ENCODE measurements at regions not wholly inside any gene's neighbourhood (a gene's known extent, or its start where the extent isn't known, plus 50 kb on each side); places are given as distances from the start of the nearest gene placed in this dataset.
"Not testable (repeated sequence)": the region's sequence is repeated elsewhere in the genome, so short reads cannot be mapped to it uniquely, and the experiment has no call there.

DNA sequence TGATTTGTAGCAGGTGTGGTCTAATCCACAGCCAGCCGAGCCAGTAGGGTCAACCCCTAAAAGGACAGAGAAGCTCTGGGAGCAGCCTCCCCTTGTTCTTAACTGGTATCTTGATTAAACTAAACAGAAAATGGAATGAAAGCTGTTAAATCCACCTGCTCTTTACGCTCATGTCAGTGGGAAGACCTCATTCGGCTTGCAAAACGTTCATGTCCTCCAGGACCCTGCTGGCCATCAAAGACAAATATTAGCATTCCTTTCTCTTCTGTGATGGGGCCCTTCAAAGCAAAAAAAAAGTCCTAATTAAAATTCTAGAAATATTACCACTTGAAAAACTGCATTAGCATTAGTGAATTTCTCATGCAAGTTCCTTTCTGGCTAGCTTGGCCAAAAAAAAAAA, 355.0 kb downstream of the ANAPC1 start:
- DNase-seq (ENCODE audit: low read depth in 2 of 2): not testable (repeated sequence)

DNA sequence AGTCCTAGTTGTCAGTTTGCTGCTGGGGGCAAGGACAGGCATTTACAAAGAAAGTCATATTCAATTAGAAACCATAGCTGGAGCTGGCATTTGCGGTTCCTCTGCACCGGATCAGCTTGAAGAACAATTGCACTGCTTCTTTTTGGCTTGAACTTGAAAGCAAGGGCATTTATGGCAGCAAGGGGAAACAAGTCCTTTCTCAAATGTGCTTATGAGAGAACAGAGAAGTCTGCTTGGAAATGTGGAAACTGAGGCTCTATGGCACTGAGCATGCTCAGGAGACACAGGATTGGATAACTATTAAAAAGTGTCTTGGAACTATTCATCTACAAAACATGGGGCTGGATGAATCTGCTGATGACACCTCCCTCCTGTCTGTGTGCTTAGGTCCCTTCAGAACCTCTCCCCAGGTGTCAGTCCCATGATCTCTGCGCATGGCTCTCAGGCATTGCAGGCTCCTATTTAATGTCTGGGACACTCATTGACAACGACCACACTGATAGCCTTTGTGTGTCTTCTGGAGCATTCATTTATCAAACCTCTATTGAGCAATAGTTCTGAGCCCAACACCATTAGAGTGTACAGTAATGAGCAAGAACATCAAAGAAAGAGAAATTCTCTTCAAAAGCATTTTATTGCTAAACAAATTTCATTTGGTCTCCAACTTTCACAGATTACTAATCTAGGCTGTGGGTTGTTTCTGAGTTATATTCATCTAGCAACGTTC, 353.6 kb downstream of the ANAPC1 start:
- DNase-seq (ENCODE audit: low read depth in 2 of 2): not testable (repeated sequence)

DNA sequence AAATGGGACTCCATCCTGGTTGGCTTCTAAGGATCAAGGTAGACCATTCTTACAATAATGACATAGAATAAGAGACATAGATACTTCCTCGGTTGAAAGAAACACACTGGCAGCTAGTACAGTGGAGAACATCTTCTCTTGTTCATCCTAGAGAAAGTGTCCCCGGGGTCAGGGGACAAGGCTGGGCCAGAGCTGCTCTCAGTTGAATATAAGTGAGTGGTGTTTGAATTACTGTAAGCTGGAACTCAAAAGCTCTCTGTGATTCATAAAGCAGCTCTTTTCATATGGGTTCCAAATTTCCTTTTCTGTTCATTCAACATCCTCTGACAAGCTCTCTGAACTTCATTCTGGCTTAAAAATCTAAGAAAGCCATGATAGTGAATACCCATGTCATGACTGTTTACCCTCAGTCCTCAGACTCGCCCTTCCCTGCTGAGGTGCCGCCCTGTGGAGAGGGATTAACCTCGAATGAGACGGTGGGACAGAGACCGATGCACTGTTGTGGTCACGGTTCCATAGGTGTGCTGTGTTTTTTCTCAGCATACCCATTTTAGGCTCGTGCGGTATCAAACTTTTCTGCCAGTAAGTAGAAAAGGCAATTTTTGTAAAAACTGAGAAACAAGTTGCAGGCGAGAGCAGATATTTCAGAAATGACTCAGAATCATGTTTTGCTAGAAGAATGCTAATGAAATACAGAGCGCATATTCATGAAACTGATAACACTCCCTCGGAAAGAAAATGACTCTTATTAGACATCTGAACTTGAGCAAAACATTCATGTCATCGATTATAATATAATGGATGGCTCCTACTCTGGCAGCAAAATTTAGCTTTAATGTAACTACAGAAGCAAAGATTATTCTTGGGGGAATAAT, 351.1 kb downstream of the ANAPC1 start:
- DNase-seq (ENCODE audit: low read depth in 2 of 2): not testable (repeated sequence)

DNA sequence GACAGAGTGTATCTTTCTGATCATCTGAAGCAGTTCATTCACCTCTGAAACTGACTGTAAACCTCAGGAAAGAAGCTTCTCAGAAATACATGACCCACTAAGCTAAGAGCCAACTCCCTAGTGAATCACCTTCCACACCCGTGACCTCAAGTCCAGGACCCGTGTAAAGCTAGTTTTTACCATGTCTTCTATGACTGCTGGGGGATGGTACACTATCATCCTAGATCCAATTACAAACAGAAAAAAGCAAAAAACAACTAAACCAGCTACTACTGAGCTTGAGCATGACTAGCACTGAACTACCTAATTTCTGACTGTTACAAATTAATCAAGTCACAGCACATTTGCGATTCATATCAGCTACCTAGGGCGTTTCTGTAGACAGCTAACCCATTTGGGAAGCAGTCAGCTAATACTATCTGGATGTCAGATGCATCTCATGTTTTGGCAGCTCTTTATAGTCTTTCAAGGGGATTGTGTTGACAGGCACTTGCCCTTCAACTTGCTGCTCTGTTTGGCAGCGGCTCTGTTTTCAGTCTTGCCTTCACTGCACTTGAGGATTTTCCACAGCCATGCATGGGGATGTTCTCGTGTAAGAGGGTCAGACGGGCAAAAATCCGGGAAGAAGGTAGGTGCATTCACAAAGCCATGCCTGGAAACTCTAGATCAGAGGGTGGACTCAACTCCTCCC, 350.3 kb downstream of the ANAPC1 start:
- not testable (repeated sequence) for DNase-seq (ENCODE audit: low read depth in 2 of 2)

DNA sequence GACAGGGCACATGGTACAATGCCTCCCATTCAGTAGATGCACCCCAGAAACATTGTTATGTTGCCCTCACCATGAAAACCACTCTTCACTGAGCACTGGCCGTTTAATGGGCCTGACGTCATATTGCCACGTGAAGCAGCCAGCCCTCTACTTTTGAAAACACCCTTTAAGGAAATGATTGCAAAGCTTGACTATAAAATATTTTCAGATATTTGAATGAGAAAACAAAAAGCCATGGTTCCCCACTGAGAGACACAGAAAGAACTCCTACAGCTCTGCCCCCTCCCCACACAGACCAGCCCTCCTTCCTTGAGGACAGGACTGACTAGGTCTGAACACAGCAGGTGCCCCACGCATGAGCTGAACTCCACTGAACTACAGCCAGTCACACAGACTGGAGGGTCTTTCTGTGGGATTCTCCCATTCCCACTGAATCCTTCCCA, 349.1 kb downstream of the ANAPC1 start:
- no peak for DNase-seq (ENCODE audit: low read depth in 2 of 2)

DNA sequence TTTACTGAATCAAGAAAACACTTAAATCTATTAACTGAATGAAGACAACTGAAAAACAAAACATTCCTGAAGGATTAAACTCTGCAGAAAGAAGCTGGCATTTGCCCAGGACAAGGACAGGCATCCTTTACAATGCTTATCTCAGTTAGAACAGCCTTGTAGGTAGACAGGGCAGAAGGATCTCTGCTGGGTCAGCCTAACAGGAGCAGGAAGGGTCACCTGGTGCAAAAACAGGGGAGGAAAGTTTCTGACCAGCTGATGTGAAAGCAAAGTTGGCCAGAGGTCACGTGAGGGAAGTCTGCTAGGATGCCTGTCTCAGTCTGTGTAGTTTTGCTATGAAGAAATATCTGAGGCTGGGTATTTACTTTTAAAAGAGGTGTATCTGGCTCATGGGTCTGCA, 348.6 kb downstream of the ANAPC1 start:
- DNase-seq (ENCODE audit: low read depth in 2 of 2): no peak

DNA sequence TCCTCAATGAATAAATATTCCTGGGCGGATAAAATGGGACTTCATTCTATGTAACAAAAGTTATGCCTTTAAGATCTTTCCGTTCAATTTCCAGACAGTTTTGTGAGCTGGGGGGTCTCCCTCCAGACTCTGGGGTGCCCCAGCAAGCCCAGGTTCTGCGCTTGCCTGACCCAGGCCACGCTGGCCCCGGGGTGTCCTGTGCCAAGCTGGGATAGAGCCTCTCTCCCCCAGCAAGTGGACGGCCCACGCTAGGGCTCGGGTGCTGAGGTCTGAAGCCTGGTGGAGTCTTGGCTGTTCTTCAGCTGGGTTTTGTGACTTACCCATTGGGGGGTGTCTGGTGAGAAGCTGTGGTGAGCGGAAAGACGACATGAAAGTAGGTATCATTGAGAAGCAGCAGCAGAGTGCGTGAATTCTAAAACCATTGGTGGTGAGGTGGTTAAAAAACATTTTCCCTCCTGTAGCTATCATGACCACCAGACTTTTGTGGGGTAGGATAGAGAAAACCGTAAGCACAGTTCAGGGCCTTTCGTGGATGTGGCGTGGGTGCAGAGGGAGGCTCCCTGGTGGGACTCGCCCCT, 346.8 kb downstream of the ANAPC1 start:
- no peak for DNase-seq (ENCODE audit: low read depth in 2 of 2)

DNA sequence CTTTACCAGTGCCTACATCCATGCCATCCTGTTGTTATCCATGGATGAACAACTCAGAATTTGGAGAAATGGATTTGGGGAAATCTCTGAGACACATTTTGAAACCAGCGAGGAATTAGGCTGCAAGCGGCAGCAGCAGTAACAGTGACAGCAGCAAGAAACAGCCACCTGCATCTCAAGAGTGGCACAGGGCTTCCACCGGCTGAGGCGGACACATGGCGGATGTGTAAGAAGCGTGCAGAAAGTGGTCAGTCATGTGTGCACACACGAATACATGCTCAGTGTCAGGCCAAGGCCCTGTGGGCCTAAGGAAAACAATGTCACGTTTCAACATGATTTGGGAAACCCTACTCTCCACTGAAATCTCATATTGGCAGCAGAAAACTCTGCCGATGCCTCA, 344.0 kb downstream of the ANAPC1 start:
- DNase-seq (ENCODE audit: low read depth in 2 of 2): not testable (repeated sequence)

DNA sequence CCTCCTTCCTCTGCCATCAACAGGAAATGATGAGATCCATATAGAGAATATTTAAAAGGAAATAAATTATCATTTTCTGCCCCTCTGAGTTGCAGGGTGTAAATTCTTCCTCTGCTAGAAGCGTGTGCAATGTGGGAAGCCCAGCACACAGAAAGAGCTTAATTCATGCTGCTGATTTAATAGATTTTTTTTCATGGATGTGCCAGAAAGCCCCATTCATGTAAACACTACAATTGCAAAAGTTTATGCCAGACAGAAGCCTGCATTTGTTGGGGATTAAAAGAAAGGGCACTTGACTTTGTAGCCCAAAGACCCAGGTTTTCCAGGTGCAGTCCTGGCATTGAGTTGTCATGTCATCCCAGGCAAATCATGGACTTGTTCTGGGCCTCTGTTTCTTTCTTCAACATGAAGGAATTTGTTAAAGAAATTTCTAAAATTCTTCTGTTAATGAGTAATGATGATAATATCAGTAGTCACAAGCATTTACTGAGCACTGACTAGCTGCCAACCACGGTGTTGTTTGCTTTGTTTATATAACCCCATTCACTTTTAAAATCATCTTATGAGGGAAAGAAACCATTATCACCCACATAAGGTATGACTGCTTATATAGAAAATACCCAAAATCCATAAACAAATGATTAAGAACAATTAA, 341.7 kb downstream of the ANAPC1 start:
- DNase-seq (ENCODE audit: low read depth in 2 of 2): not testable (repeated sequence)

DNA sequence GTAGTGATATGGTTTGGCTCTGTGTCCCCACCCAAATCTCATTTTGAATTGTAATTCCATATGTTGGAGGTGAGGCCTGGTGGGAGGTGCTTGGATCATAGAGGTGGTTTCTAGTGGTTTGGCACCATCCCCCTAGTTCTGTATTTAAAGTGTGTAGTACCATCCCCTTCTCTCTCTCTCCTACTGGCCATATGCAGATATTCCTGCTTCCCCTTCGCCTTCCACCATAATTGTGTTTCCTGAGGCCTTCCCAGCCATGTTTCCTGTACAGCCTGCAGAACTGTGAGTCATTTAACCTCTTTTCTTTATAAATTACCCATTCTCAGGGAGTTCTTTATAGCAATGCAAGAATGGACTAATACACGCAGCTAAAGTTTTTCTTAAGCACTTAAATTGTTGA, 340.0 kb downstream of the ANAPC1 start:
- DNase-seq (ENCODE audit: low read depth in 2 of 2): not testable (repeated sequence)

DNA sequence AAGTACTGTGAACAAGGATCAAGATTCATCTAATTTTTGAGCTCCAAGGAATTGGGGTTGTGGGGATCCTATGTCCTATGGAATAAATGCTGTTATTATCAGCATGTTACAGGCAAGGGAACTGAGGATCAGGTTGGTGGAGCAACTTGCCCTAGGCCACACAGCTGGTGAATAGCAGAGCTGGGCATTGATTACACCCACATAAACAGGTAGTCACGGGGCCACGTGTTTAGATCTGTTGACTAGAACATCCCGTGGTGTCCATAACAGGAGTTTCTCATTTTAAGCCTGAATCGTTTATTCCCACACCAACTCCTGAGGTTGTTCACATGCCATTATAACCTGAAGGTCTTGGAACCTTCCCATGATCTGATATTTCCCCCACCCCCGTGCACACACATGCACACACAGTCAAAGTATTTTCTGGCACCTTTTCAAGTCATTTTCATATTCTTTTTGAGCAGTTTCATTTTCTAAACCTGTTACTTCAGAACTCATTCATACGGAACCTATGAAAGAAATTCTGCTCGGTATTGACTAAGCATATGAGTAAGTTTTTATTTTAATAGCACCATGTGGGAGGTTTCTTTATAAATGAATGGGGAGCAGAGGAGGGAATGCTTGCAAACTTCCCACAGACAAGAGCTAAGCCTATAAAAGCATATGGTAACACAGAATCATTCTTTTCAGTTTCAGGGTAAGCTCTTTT, 338.1 kb downstream of the ANAPC1 start:
- not testable (repeated sequence) for DNase-seq (ENCODE audit: low read depth in 2 of 2)

DNA sequence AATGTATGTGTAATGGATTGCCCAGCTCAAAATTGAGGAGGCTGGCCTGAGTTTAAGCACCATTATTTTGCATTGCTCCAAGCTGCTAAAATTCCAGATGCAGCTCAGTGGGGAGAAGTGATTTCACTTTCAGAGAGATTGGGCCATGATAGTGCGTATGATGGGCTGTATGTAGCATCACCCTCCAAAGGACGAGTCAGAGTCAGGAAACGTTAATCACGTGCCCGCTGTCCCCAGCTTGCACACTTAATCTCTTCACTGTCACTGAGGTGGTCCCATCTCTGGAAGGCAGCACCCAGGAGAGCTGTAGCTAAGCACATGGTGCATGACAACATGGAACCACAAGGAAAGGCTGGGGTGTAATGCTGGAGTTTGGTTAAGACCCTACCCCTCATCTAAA, 337.4 kb downstream of the ANAPC1 start:
- DNase-seq (ENCODE audit: low read depth in 2 of 2): not testable (repeated sequence)

DNA sequence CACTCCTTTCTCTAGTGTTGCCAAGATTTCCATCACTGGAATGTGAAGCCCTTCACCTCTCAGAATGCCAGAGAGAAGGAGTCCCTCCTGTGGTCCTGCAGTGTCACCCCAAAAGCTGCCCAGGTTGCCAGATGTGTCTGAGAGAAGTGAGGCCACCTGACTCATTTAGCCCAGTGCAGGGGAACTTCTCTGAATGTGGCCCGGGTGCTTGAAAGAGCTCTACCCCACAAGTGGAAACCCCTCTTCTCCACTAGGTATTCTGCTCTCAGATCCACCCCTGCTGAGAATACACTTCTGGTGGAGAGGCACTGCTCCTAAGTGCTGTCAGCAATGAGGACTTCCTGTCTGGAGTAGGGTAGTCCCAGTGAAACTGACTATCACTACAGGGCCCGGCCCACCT, 334.8 kb downstream of the ANAPC1 start:
- not testable (repeated sequence) for DNase-seq (ENCODE audit: low read depth in 2 of 2)

DNA sequence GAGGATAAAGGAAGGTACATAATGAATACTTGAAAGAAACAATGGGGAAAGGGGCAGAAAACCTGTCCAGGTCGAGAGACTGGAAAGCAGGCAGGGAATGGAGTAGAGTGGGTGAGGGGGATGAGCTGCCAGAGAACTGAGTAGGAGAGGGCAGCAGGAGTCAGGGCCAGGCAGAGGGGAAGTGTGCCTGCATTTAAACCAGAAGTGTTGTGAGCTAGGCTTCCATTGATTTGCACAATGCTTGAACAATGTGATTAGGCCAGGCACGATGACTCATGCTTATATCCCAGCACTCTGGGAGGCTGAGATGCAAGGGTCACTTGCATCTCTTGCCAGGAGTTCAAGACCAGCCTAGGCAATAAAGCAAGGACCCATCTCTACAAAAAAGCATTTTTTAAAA, 332.6 kb downstream of the ANAPC1 start:
- not testable (repeated sequence) for DNase-seq (ENCODE audit: low read depth in 2 of 2)

DNA sequence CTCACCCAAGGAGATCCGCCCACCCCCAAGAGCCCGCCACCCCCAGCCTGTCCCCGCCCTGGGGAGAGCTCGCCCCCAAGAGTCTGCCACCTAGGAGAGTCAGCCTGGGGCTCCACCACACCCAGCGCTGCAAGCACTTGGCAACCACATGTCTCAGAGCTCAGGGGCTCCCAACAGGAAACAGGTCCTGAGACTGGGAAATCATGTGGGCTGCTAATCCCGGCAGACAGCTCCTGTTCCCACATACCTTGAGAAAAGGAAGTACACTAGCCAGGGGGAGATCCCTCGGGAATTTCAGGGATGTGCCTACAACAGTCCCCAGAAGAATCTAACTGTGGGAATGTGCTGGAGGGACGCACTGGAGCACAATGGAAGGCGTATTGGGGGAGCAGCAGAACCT, 331.4 kb downstream of the ANAPC1 start:
- not testable (repeated sequence) for DNase-seq (ENCODE audit: low read depth in 2 of 2)

DNA sequence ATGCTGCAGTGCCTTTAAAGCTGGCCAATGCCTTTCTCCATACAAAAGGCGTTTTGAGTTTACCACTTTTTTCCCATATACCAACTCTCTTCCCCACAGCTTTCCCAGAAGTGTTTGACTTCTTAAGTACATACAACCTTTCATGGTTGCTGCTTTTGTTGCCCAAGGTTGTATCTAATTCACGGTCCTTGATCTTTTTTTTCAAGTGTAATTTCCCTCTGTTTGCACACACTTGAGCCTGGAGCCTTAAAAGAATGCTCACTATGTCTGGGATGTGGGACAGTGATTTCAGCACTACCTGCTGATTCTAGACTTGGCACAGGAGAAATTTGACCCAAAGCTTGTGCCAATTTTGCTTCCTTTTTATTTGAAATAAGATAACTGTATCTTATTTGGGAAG, 324.7 kb downstream of the ANAPC1 start:
- not testable (repeated sequence) for DNase-seq (ENCODE audit: low read depth in 2 of 2)

DNA sequence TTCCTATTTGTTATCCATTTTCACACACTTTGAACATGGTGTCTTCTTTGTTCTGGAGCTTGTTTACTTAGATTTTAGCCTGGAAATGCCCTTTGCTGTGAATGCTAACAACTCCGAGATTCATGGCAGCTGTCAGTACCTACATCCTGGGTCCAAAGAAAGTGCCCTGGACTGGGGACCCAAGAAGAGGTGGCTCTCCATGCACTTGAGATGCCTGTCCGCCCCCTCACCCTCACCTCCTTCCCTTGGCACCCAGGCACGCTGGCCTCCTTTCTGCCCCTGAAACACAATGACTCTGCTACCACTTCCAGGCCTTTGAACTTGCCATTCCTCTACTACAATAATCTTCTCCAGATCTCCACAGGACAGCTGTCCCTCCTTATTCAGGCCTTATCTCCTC, 324.2 kb downstream of the ANAPC1 start:
- not testable (repeated sequence) for DNase-seq (ENCODE audit: low read depth in 2 of 2)

DNA sequence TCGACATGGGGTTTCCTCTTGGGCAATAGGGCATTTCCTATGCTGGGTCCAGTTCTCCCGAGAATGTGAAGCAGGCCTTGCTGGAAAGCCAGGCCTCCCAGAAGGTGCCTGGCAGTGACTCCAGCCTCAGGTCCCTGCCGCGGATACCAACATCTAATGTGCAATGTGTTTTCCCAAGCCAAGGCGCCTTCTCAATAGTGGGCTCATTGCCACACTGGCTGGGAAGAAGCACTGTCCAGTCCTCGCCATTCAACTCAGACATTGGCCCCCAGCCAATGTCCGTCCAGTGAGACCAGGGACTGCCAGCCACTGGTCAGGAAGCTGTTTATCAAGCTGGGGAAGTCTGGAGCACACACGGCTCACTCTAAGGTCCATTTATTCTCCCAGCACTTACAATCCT, 317.9 kb downstream of the ANAPC1 start:
- not testable (repeated sequence) for DNase-seq (ENCODE audit: low read depth in 2 of 2)

DNA sequence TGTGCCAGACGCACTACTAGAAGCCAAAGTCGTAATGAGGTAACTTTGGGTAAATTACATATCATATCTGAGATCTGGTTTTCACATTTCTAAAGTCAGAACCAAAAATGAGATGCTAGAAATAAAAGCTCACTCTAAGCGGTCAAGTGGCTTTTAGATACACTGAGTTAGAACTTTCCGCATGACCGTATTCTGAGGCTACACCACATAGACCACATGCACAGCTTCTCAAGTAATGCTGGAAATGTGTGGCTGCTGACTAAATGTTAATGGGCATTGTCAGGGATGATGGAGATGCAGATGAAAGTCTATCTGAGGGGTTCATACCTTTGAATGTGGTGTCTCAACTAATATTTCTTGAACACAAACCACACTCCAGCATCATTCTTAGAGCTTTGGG, 316.8 kb downstream of the ANAPC1 start:
- not testable (repeated sequence) for DNase-seq (ENCODE audit: low read depth in 2 of 2)

DNA sequence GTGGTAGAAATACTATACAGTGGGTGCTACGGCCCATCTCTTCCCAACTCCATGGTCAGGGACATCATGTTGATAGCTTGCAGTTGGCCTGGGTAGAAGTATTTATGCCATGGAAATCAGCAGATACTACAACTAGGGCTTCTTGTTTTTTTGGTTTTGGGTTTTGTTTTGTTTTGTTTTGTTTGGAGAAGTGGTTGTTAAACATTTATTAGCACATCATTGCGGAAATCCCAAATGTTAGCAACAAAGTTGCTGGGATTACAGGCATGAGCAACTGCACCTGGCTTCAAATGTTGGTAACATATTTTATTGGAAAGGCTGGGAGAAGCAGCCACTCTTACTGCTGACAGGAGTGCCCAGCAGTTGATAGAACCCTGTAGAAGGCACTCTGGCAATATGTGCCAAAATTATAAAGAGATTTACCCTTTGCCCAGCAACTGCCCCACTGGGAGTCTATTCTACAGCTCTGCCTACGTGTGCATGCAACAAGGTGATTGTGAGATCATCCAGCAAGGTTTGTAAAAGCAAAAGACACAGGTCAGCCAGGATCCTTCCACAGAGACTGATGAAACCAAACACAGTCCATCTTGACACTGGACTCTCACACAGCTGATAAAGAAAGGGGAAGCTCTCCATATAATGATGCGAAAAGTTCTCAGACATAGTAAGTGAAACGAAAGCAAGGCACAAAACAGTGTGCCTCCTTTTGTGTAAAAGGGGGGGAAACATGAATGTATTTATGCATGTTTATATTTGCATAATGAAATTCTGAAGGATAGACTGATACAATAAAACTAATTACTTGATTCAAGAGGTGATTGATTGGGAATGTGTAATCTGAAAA, 314.4 kb downstream of the ANAPC1 start:
- DNase-seq (ENCODE audit: low read depth in 2 of 2): not testable (repeated sequence)
